ENCODE measurements at regions not wholly inside any gene's neighbourhood (a gene's known extent, or its start where the extent isn't known, plus 50 kb on each side); places are given as distances from the start of the nearest gene placed in this dataset.

GRCh38 chr7:118862740-118863139 lies 638.2 kb downstream of the ANKRD7 start:
- TF ChIP-seq CTCF (IDR thresholded peaks at IDR 0.05; ENCODE audit: insufficient read depth, low read depth, low read length) (no peak), EZH2 (IDR thresholded peaks at IDR 0.05; ENCODE audit: insufficient read depth, low read length) (no peak)

Data from astrocyte (in vitro differentiated cells and primary cell).